K562 (cell line): ENCODE measurements at regions not wholly inside any gene's neighbourhood (a gene's known extent, or its start where the extent isn't known, plus 50 kb on each side); places are given as distances from the start of the nearest gene placed in this dataset.

Experiments used
- ATAC-seq: fragments of 200-7000 bp; cut with Tn5 transposase; 3 replicates; pipeline ENCODE4 v1.9.1; 2020; ENCODE audit warnings: moderate library complexity
- BruUV-seq: library from RNA; stranded (reverse); fragments of 400-500 nt; replicated peaks from 2 replicates; lab custom pipeline; 2021; lab: Mats Ljungman, UMichigan
- CTCF ChIA-PET: fragments of 300-600 bp; formaldehyde crosslinking; extraction: SDS; loops from one replicate; lab custom pipeline; 2021; ENCODE audit warnings: low intra/inter-chr PET ratio; lab: Yijun Ruan, JAX
- POLR2A ChIA-PET: fragments of 300-600, 350-650 bp; sonication (Branson Sonifier 250); formaldehyde crosslinking; extraction: SDS; loops from one replicate; lab custom pipeline; 2021; ENCODE audit warnings: antibody characterized with exemption, inconsistent platforms; lab: Yijun Ruan, JAX
- DNase-seq, 4 experiments: peaks; one replicate each; pipeline versions ENCODE4 v3.0.0 to v3.0.0-alpha.2; 2011 to 2018; ENCODE audit warnings: low spot score in 3 of 4, mixed read lengths in 3 of 4; ENCODE audit errors: extremely low read depth in 1 of 4
- FAIRE-seq: peaks from 2 replicates; lab custom pipeline; 2011; peaks lifted over from hg19 to GRCh38; lab: Jason Lieb, UNC
- H2AFZ ChIP-seq: 2 replicates; pipeline ENCODE4 v1.6.0; 2011; ENCODE audit warnings: low read depth, low read length, control low read depth, inconsistent platforms
- H3K27ac ChIP-seq: fragments of 200-600 bp; 3 replicates; pipeline ENCODE4 v1.8.0; 2011; ENCODE audit warnings: low read depth, mild to moderate bottlenecking, control low read depth, inconsistent platforms, low read length, moderate library complexity, mixed read lengths; ENCODE audit errors: extremely low read depth
- H3K27me3 ChIP-seq, 2 experiments: fragments of 300-600 bp in 1 of 2; 2 replicates in 1 of 2; 3 replicates in 1 of 2; pipeline versions ENCODE4 v1.6.0 to v1.8.0; 2011; ENCODE audit warnings: inconsistent platforms in 2 of 2, low read length in 2 of 2, mild to moderate bottlenecking in 1 of 2, mixed read lengths in 1 of 2, moderate library complexity in 1 of 2; ENCODE audit not compliant: control insufficient read depth in 2 of 2, insufficient read depth in 2 of 2
- H3K36me3 ChIP-seq: fragments of 300-600 bp; 3 replicates; pipeline ENCODE4 v1.8.0; 2011; ENCODE audit warnings: mild to moderate bottlenecking, low read length, inconsistent platforms; ENCODE audit not compliant: control insufficient read depth, insufficient read depth
- H3K4me1 ChIP-seq, 2 experiments: fragments of 200-600 bp in 1 of 2; replicated peaks in 1 of 2; 2 replicates in 1 of 2; 3 replicates in 1 of 2; pipeline versions ENCODE4 v1.5.1 to v1.8.0; 2011; ENCODE audit warnings: inconsistent platforms in 2 of 2, low read length in 2 of 2, mild to moderate bottlenecking in 1 of 2, mixed read lengths in 1 of 2, moderate library complexity in 1 of 2; ENCODE audit not compliant: control insufficient read depth in 2 of 2, insufficient read depth in 2 of 2
- H3K4me2 ChIP-seq: 2 replicates; pipeline ENCODE4 v1.6.1; 2011; ENCODE audit warnings: low read length, control low read depth, inconsistent platforms, mixed read lengths; ENCODE audit not compliant: insufficient read depth
- H3K4me3 ChIP-seq: fragments of 200-600 bp; sonication (generic), shearing (Covaris generic); 2 replicates; pipeline ENCODE4 v1.5.1; 2016; ENCODE audit warnings: control low read depth, inconsistent platforms
- H3K79me2 ChIP-seq: fragments of 200-600 bp; 3 replicates; pipeline ENCODE4 v1.8.0; 2011; ENCODE audit warnings: low read length, inconsistent platforms; ENCODE audit not compliant: control insufficient read depth, insufficient read depth
- H3K9ac ChIP-seq, 2 experiments: 2 replicates each; pipeline versions ENCODE4 v1.6.0 to v1.6.1; 2011; ENCODE audit warnings: low read depth in 2 of 2, low read length in 2 of 2, control low read depth in 1 of 2, inconsistent platforms in 1 of 2, mild to moderate bottlenecking in 1 of 2, mixed read lengths in 1 of 2; ENCODE audit not compliant: insufficient read depth in 1 of 2
- H3K9me1 ChIP-seq: one replicate; pipeline ENCODE4 v1.6.0; 2011; ENCODE audit warnings: inconsistent platforms, mild to moderate bottlenecking, low read length, moderate library complexity; ENCODE audit not compliant: control insufficient read depth, insufficient read depth
- H3K9me3 ChIP-seq: replicated peaks from 2 replicates; pipeline ENCODE4 v1.5.1; 2011; ENCODE audit warnings: low read depth, low read length, inconsistent platforms; ENCODE audit not compliant: control insufficient read depth, insufficient read depth
- H4K20me1 ChIP-seq: replicated peaks from 2 replicates; pipeline ENCODE4 v1.6.1; 2011; ENCODE audit warnings: low read length, inconsistent platforms, mixed read lengths; ENCODE audit not compliant: control insufficient read depth, insufficient read depth
- CXXC5 ChIP-seq: fragments of 250-450 bp; sonication (Bioruptor Pico); IDR thresholded peaks from 2 replicates; pipeline ENCODE4 v1.8.0; 2022; ENCODE audit warnings: inconsistent platforms, mild to moderate bottlenecking, moderate library complexity
- MAFF ChIP-seq: IDR thresholded peaks from 2 replicates; pipeline ENCODE4 v1.6.1; 2012; ENCODE audit warnings: low read length, improper control_type of control experiment
- MCM5 ChIP-seq: fragments of 450-650 bp; IDR thresholded peaks from 2 replicates; pipeline ENCODE4 v1.6.1; 2016; ENCODE audit warnings: low read depth
- RUNX1 ChIP-seq: sonication (generic); IDR thresholded peaks from 2 replicates; pipeline ENCODE4 v1.6.1; 2016; ENCODE audit warnings: antibody characterized with exemption, low read depth
- SOX6 ChIP-seq: fragments of 450-650 bp; IDR thresholded peaks from 2 replicates; pipeline ENCODE4 v1.6.1; 2014; ENCODE audit warnings: mild to moderate bottlenecking
- THRAP3 ChIP-seq: fragments of 450-650 bp; IDR thresholded peaks from 2 replicates; pipeline ENCODE4 v1.6.1; 2016; ENCODE audit warnings: mild to moderate bottlenecking, inconsistent platforms, borderline replicate concordance
- WGBS: fragments of 100-300 bp; shearing (Covaris generic); methylation state at CpG from one replicate; pipeline ENCODE4 v1.1.6; 2016; ENCODE audit warnings: low coverage, mixed read lengths; ENCODE audit not compliant: insufficient coverage; ENCODE audit errors: missing lambda C conversion rate; 5-methylcytosine and 5-hydroxymethylcytosine counted together
- in situ Hi-C: fragments of 300-500 bp; cut with MboI; formaldehyde crosslinking; loops from 4 replicates; pipeline ENCODE4 v1.15.0; 2018; ENCODE audit warnings: inconsistent platforms, mixed read lengths
- intact Hi-C: fragments of 100-400 bp; cut with micrococcal nuclease; formaldehyde crosslinking; loops from 2 replicates; pipeline ENCODE4 v1.14.2; 2022
- TF ChIP-seq, protein P1 (sequence below): fragments of 450-650 bp; IDR thresholded peaks from 2 replicates; pipeline ENCODE4 v1.6.1; 2016; ENCODE audit warnings: low read depth
- TF ChIP-seq, protein P2 (sequence below): fragments of 200-800 bp; sonication (Bioruptor generic); IDR thresholded peaks from 2 replicates; pipeline ENCODE4 v1.6.1; 2017; ENCODE audit warnings: missing genetic modification characterization, missing compliant biosample characterization
- TF ChIP-seq, protein P3 (sequence below): fragments of 250-450 bp; sonication (Bioruptor Pico); IDR thresholded peaks from 2 replicates; pipeline ENCODE4 v1.5.0; 2021

DNA sequence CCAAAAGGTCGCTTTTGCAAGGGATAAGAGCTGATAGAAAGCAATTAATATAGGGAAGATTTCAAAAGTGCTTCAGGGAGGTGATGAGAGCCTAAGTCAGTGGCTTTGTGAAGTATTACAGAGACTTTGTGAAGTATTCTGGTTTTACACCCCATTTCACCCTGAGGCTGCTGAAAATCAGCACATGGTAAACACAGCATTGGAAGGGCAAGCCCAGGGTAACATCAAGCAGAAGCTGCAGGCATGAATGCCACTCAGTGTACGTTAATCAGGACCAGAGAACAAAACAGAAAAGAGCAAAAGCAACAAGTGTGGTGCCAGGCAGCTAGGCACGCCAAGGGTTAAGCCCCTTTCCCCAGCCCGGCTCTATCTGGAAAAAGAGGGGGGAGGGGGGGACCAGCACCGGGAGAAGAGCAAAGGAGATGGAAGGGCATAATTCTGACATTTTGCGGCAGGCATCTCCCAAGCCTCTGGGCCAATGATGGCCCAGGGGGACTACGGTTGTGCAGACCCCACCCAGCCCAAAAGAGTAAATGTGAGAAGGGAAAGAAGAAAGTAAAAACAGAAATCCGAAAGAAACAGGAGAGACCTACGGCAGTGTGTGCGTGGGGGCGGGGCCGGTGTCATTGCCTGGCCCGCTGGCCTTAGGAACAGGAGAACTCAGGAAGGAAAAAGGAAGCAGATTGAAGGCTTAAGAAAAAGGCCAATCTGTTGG is 58.9 kb downstream of the DHRS2 start:
- no peaks in the 10 kb centered on the region for H3K27me3 ChIP-seq
- TF ChIP-seq MAFF (no peak), MCM5 (no peak), THRAP3 (no peak), CXXC5 (CRISPR knock-in tag) (0 out of 2 replicates have a peak, but pooled peaks have one; percentile 10), RUNX1 (no peak), SOX6 (0 out of 2 replicates have a peak, but pooled peaks have one; percentile 1)
- TF ChIP-seq, protein P1, sequence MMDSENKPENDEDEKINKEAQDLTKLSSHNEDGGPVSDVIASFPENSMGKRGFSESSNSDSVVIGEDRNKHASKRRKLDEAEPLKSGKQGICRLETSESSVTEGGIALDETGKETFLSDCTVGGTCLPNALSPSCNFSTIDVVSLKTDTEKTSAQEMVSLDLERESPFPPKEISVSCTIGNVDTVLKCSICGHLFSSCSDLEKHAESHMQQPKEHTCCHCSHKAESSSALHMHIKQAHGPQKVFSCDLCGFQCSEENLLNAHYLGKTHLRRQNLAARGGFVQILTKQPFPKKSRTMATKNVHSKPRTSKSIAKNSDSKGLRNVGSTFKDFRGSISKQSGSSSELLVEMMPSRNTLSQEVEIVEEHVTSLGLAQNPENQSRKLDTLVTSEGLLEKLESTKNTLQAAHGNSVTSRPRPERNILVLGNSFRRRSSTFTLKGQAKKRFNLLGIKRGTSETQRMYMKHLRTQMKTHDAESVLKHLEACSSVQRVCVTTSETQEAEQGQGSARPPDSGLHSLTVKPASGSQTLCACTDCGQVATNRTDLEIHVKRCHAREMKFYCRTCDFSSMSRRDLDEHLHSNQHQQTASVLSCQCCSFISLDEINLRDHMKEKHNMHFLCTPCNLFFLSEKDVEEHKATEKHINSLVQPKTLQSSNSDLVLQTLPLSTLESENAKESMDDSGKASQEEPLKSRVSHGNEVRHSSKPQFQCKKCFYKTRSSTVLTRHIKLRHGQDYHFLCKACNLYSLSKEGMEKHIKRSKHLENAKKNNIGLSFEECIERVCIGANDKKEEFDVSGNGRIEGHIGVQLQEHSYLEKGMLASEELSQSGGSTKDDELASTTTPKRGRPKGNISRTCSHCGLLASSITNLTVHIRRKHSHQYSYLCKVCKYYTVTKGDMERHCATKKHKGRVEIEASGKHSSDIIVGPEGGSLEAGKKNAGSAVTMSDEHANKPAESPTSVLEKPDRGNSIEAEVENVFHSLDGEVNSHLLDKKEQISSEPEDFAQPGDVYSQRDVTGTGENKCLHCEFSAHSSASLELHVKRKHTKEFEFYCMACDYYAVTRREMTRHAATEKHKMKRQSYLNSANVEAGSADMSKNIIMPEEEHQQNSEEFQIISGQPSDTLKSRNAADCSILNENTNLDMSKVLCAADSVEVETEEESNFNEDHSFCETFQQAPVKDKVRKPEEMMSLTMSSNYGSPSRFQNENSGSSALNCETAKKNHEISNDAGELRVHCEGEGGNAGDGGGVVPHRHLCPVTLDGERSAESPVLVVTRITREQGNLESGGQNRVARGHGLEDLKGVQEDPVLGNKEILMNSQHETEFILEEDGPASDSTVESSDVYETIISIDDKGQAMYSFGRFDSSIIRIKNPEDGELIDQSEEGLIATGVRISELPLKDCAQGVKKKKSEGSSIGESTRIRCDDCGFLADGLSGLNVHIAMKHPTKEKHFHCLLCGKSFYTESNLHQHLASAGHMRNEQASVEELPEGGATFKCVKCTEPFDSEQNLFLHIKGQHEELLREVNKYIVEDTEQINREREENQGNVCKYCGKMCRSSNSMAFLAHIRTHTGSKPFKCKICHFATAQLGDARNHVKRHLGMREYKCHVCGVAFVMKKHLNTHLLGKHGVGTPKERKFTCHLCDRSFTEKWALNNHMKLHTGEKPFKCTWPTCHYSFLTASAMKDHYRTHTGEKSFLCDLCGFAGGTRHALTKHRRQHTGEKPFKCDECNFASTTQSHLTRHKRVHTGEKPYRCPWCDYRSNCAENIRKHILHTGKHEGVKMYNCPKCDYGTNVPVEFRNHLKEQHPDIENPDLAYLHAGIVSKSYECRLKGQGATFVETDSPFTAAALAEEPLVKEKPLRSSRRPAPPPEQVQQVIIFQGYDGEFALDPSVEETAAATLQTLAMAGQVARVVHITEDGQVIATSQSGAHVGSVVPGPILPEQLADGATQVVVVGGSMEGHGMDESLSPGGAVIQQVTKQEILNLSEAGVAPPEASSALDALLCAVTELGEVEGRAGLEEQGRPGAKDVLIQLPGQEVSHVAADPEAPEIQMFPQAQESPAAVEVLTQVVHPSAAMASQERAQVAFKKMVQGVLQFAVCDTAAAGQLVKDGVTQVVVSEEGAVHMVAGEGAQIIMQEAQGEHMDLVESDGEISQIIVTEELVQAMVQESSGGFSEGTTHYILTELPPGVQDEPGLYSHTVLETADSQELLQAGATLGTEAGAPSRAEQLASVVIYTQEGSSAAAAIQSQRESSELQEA = no peak
- TF ChIP-seq, protein P2, sequence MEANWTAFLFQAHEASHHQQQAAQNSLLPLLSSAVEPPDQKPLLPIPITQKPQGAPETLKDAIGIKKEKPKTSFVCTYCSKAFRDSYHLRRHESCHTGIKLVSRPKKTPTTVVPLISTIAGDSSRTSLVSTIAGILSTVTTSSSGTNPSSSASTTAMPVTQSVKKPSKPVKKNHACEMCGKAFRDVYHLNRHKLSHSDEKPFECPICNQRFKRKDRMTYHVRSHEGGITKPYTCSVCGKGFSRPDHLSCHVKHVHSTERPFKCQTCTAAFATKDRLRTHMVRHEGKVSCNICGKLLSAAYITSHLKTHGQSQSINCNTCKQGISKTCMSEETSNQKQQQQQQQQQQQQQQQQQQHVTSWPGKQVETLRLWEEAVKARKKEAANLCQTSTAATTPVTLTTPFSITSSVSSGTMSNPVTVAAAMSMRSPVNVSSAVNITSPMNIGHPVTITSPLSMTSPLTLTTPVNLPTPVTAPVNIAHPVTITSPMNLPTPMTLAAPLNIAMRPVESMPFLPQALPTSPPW = peak; percentile 40; the same call in 1 of the 2 replicates
- TF ChIP-seq, protein P3, sequence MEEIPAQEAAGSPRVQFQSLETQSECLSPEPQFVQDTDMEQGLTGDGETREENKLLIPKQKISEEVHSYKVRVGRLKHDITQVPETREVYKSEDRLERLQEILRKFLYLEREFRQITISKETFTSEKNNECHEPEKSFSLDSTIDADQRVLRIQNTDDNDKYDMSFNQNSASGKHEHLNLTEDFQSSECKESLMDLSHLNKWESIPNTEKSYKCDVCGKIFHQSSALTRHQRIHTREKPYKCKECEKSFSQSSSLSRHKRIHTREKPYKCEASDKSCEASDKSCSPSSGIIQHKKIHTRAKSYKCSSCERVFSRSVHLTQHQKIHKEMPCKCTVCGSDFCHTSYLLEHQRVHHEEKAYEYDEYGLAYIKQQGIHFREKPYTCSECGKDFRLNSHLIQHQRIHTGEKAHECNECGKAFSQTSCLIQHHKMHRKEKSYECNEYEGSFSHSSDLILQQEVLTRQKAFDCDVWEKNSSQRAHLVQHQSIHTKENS (CRISPR knock-in tag) = no peak

More for the DNA sequence above, 58.9 kb downstream of the DHRS2 start:
- Histone ChIP-seq H2AFZ (peak overlapping the region; percentile 12; the same call in 1 of the 2 replicates), H3K27ac (no peak overlapping the region), H3K4me3 (no peak overlapping the region), H3K4me2 (peak overlapping the region; percentile 45), H4K20me1 (no peaks in the 10 kb centered on the region), H3K9me3 (no peaks in the 10 kb centered on the region), H3K4me1 (peaks cover 0 to 18% of the 10 kb centered on the region in 2 experiments; a peak in 3 of 5 replicates), H3K79me2 (no peaks in the 10 kb centered on the region), H3K9ac (no peak overlapping the region), H3K36me3 (no peaks in the 10 kb centered on the region), H3K9me1 (no peaks in the 10 kb centered on the region)
- no peak for DNase-seq
- no peak for FAIRE-seq
- WGBS = 2% methylated on average over 10 of the region's 13 CpGs
- ATAC-seq = peak; percentile 63
- intact Hi-C loops = no loop called here
- in situ Hi-C loops = no loop called here
- ChIA-PET CTCF (no interaction called here), POLR2A (interaction anchor here (0.8 to 1.5 kb wide), 5 partner anchors 9 to 45 kb away, joined by 3 to 6 read pairs (median 4); no protein-coding TSS in a partner anchor)
- BruUV-seq = no TSS peak
